Ovary (tissue), 3 donors: ENCODE measurements at regions not wholly inside any gene's neighbourhood (a gene's known extent, or its start where the extent isn't known, plus 50 kb on each side); places are given as distances from the start of the nearest gene placed in this dataset.

Experiments
- EP300 ChIP-seq: sonication (generic); formaldehyde crosslinking; IDR thresholded peaks from one replicate; pipeline ENCODE4 v1.6.1; 2017; ENCODE audit warnings: antibody characterized with exemption
- POLR2A ChIP-seq: fragments of 450-650 bp; IDR thresholded peaks from one replicate; pipeline ENCODE4 v1.6.1; 2017; ENCODE audit warnings: antibody characterized with exemption, mild to moderate bottlenecking, moderate library complexity
- TF ChIP-seq, protein P1 (sequence below), 3 donors: fragments of 450-650 bp in 2 of 3; fragments of 200-600 bp in 1 of 3; IDR thresholded peaks; one replicate each; pipeline versions ENCODE4 v1.5.1 to v1.8.0; 2016 to 2022; ENCODE audit warnings: antibody characterized with exemption in 3 of 3, mild to moderate bottlenecking in 1 of 3
- donor health status: DM: no; HTN: no; CAD: no.

DNA sequence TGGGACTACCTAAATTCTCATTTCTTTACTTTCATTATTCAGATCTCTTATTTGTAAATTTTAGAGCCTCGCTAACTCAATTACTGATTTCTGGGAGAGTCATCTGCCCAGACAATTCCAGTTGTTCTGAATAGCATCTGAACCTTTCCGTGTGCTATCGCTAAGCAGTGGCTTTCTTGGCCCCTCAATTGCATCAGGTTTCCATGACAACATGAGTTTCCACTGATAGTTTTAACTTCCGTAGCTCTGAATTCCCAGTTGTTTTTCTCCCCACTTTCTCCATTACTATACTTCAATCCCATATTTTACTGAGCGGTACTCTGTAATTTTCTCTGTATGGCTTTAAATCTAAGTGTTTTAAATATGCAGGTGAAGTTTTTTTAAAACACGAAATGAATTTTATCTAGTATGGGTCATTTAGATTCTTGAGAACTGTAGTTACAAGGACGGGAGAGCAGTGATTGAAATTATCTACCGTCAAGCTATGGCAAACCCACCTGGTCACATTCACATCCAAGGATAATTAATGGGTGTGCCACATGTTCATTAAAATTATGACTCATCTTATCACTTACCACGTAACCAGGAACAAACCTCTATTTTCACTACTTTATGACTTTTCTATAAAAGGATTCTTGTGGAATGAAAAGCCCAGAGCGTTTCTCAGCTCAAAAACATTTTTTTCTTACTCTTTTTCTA is 223.5 kb upstream of the PCSK5 start:
- TF ChIP-seq POLR2A = no peak
- TF ChIP-seq, protein P1, sequence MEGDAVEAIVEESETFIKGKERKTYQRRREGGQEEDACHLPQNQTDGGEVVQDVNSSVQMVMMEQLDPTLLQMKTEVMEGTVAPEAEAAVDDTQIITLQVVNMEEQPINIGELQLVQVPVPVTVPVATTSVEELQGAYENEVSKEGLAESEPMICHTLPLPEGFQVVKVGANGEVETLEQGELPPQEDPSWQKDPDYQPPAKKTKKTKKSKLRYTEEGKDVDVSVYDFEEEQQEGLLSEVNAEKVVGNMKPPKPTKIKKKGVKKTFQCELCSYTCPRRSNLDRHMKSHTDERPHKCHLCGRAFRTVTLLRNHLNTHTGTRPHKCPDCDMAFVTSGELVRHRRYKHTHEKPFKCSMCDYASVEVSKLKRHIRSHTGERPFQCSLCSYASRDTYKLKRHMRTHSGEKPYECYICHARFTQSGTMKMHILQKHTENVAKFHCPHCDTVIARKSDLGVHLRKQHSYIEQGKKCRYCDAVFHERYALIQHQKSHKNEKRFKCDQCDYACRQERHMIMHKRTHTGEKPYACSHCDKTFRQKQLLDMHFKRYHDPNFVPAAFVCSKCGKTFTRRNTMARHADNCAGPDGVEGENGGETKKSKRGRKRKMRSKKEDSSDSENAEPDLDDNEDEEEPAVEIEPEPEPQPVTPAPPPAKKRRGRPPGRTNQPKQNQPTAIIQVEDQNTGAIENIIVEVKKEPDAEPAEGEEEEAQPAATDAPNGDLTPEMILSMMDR (IDR thresholded peaks at IDR 0.05) = no peak
- TF ChIP-seq EP300 = no peak
